ENCODE measurements at regions not wholly inside any gene's neighbourhood (a gene's known extent, or its start where the extent isn't known, plus 50 kb on each side); places are given as distances from the start of the nearest gene placed in this dataset.

GRCh38 chr12:107235600-107235999 is 142.3 kb upstream of the CRY1 start:
- no peak for TF ChIP-seq POLR2A (IDR thresholded peaks at IDR 0.05)
- TF ChIP-seq, protein P1, sequence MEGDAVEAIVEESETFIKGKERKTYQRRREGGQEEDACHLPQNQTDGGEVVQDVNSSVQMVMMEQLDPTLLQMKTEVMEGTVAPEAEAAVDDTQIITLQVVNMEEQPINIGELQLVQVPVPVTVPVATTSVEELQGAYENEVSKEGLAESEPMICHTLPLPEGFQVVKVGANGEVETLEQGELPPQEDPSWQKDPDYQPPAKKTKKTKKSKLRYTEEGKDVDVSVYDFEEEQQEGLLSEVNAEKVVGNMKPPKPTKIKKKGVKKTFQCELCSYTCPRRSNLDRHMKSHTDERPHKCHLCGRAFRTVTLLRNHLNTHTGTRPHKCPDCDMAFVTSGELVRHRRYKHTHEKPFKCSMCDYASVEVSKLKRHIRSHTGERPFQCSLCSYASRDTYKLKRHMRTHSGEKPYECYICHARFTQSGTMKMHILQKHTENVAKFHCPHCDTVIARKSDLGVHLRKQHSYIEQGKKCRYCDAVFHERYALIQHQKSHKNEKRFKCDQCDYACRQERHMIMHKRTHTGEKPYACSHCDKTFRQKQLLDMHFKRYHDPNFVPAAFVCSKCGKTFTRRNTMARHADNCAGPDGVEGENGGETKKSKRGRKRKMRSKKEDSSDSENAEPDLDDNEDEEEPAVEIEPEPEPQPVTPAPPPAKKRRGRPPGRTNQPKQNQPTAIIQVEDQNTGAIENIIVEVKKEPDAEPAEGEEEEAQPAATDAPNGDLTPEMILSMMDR (IDR thresholded peaks at IDR 0.05 in 4 of 5, conservative IDR thresholded peaks at IDR 0.05 in 1 of 5) = no peak

All from gastrocnemius medialis (tissue), 4 donors.